Chondrocyte (in vitro differentiated cells): ENCODE measurements at regions not wholly inside any gene's neighbourhood (a gene's known extent, or its start where the extent isn't known, plus 50 kb on each side); places are given as distances from the start of the nearest gene placed in this dataset.

Experiments
- DNase-seq: peaks from one replicate; pipeline ENCODE4 v3.0.0; 2021; ENCODE audit warnings: mixed read lengths, low spot score
- H3K27ac Mint-ChIP-seq: one replicate; pipeline ENCODE4 v1.8.0; 2021; ENCODE audit warnings: mild to moderate bottlenecking, moderate library complexity, mixed read lengths; ENCODE audit not compliant: unreplicated experiment
- H3K27me3 Mint-ChIP-seq: 2 replicates; pipeline ENCODE4 v1.8.0; 2021; ENCODE audit warnings: low read depth, mixed read lengths
- H3K36me3 Mint-ChIP-seq: 2 replicates; pipeline ENCODE4 v1.8.0; 2021; ENCODE audit warnings: low read depth, mixed read lengths
- H3K4me1 Mint-ChIP-seq: 2 replicates; pipeline ENCODE4 v1.8.0; 2021; ENCODE audit warnings: low read depth, mild to moderate bottlenecking, mixed read lengths
- H3K4me3 Mint-ChIP-seq: one replicate; pipeline ENCODE4 v1.8.0; 2021; ENCODE audit warnings: mild to moderate bottlenecking, moderate library complexity, mixed read lengths; ENCODE audit not compliant: unreplicated experiment
- H3K9me3 Mint-ChIP-seq: 2 replicates; pipeline ENCODE4 v1.8.0; 2021; ENCODE audit warnings: low read depth, mixed read lengths
- CTCF ChIP-seq: fragments of 200-600 bp; sonication (generic); IDR thresholded peaks from 2 replicates; pipeline ENCODE4 v1.5.0; 2021; ENCODE audit warnings: antibody characterized with exemption, mild to moderate bottlenecking, moderate library complexity

GRCh38 chr1:184141361-184141880 is 89.9 kb downstream of the TSEN15 start:
- TF ChIP-seq CTCF, result no peak
- H3K4me1 Mint-ChIP-seq, result peaks cover 12% of the 10 kb centered on the region
- peaks cover 8% of the 10 kb centered on the region for H3K36me3 Mint-ChIP-seq
- no peak overlapping the region for H3K4me3 Mint-ChIP-seq
- H3K27me3 Mint-ChIP-seq, result no peaks in the 10 kb centered on the region
- no peak overlapping the region for H3K27ac Mint-ChIP-seq
- no peak for DNase-seq
- peaks cover 10% of the 10 kb centered on the region for H3K9me3 Mint-ChIP-seq

GRCh38 chr1:184143449-184143848 is 91.9 kb downstream of the TSEN15 start:
- Mint-ChIP-seq H3K4me1 (peaks cover 12% of the 10 kb centered on the region), H3K27me3 (no peaks in the 10 kb centered on the region), H3K9me3 (peaks cover 9% of the 10 kb centered on the region), H3K27ac (peak overlapping the region; percentile 95), H3K4me3 (no peak overlapping the region), H3K36me3 (peaks cover 8% of the 10 kb centered on the region)
- TF ChIP-seq CTCF, result peak; percentile 67
- DNase-seq, result no peak

- Mint-ChIP-seq H3K27me3 (no peaks in the 10 kb centered on the region), H3K9me3 (peaks cover 9% of the 10 kb centered on the region), H3K36me3 (peaks cover 8% of the 10 kb centered on the region), H3K4me1 (peaks cover 12% of the 10 kb centered on the region), H3K4me3 (no peak overlapping the region), H3K27ac (no peak overlapping the region)
- no peak for TF ChIP-seq CTCF
- no peak for DNase-seq
These were observed 93.6 kb downstream of the TSEN15 start for GRCh38 chr1:184145083-184145482.

- no peak for TF ChIP-seq CTCF
- peaks cover 9% of the 10 kb centered on the region for H3K9me3 Mint-ChIP-seq
- DNase-seq, result no peak
- no peak overlapping the region for H3K27ac Mint-ChIP-seq
- H3K4me3 Mint-ChIP-seq, result no peak overlapping the region
- H3K36me3 Mint-ChIP-seq, result peaks cover 8% of the 10 kb centered on the region
- peaks cover 18% of the 10 kb centered on the region for H3K4me1 Mint-ChIP-seq
- no peaks in the 10 kb centered on the region for H3K27me3 Mint-ChIP-seq
These were observed 94.7 kb downstream of the TSEN15 start for GRCh38 chr1:184146202-184146601.

- Mint-ChIP-seq H3K4me1 (peaks cover 34% of the 10 kb centered on the region), H3K9me3 (peaks cover 9% of the 10 kb centered on the region), H3K27me3 (no peaks in the 10 kb centered on the region), H3K4me3 (no peak overlapping the region), H3K27ac (peak overlapping the region; percentile 34), H3K36me3 (peaks cover 8% of the 10 kb centered on the region)
- no peak for TF ChIP-seq CTCF
- no peak for DNase-seq
These were observed 99.4 kb downstream of the TSEN15 start for GRCh38 chr1:184150776-184151531.
